Renal pelvis (tissue), 1 donor: ENCODE measurements at regions not wholly inside any gene's neighbourhood (a gene's known extent, or its start where the extent isn't known, plus 50 kb on each side); places are given as distances from the start of the nearest gene placed in this dataset.
"Not testable (repeated sequence)": the region's sequence is repeated elsewhere in the genome, so short reads cannot be mapped to it uniquely, and the experiment has no call there.

Source experiments
- DNase-seq: peaks from one replicate; pipeline ENCODE4 v3.0.0-alpha.2; 2013

- no peak for DNase-seq
Observed at GRCh38 chr2:176569574-176569973, 300.3 kb downstream of the MTX2 start.

- DNase-seq: no peak
Observed at GRCh38 chr2:176573612-176574483, 304.6 kb downstream of the MTX2 start.

GRCh38 chr2:176574484-176575236 is 305.4 kb downstream of the MTX2 start:
- DNase-seq: no peak

GRCh38 chr2:176575237-176575744 is 306.0 kb downstream of the MTX2 start:
- no peak for DNase-seq

- DNase-seq: no peak
Observed at GRCh38 chr2:176577054-176577453, 307.8 kb downstream of the MTX2 start.

- DNase-seq: not testable (repeated sequence)
Observed at GRCh38 chr2:176578292-176578691, 309.1 kb downstream of the MTX2 start.

- no peak for DNase-seq
Observed at GRCh38 chr2:176579608-176580007, 310.4 kb downstream of the MTX2 start.

- DNase-seq: no peak
Observed at GRCh38 chr2:176581557-176582165, 312.4 kb downstream of the MTX2 start.

GRCh38 chr2:176582176-176582575 is 312.9 kb downstream of the MTX2 start:
- no peak for DNase-seq

GRCh38 chr2:176582990-176583481 is 313.8 kb downstream of the MTX2 start:
- no peak for DNase-seq

- no peak for DNase-seq
Observed at GRCh38 chr2:176583607-176584006, 314.4 kb downstream of the MTX2 start.

- no peak for DNase-seq
Observed at GRCh38 chr2:176584333-176584732, 315.1 kb downstream of the MTX2 start.

GRCh38 chr2:176585291-176585690 is 316.0 kb downstream of the MTX2 start:
- DNase-seq: no peak

- DNase-seq: no peak
Observed at GRCh38 chr2:176585791-176586190, 316.5 kb downstream of the MTX2 start.

GRCh38 chr2:176589287-176589686 is 320.0 kb downstream of the MTX2 start:
- no peak for DNase-seq

GRCh38 chr2:176589825-176590440 is 320.7 kb downstream of the MTX2 start:
- no peak for DNase-seq

GRCh38 chr2:176592216-176592615 is 323.0 kb downstream of the MTX2 start:
- no peak for DNase-seq

- DNase-seq: no peak
Observed at GRCh38 chr2:176595986-176596385, 326.7 kb downstream of the MTX2 start.

- DNase-seq: no peak
Observed at GRCh38 chr2:176597916-176598315, 328.7 kb downstream of the MTX2 start.

GRCh38 chr2:176598351-176598750 is 329.1 kb downstream of the MTX2 start:
- DNase-seq: no peak

GRCh38 chr2:176599796-176600485 is 330.7 kb downstream of the MTX2 start:
- no peak for DNase-seq
